GM20000 (cell line): ENCODE measurements at regions not wholly inside any gene's neighbourhood (a gene's known extent, or its start where the extent isn't known, plus 50 kb on each side); places are given as distances from the start of the nearest gene placed in this dataset.

ENCODE experiments used
- DNase-seq: peaks from one replicate; pipeline ENCODE4 v3.0.0; 2012; ENCODE audit warnings: low spot score
- CTCF ChIP-seq: IDR thresholded peaks from 2 replicates; pipeline ENCODE4 v1.5.1; 2012; ENCODE audit warnings: mild to moderate bottlenecking, control low read depth; ENCODE audit errors: extremely low read depth, missing control alignments

GRCh38 chr10:110432814-110433565 is 64.7 kb upstream of the DUSP5 start:
- TF ChIP-seq CTCF = no peak
- no peak for DNase-seq

GRCh38 chr10:110433740-110434139 is 64.0 kb upstream of the DUSP5 start:
- TF ChIP-seq CTCF = no peak
- DNase-seq = no peak

- TF ChIP-seq CTCF = no peak
- DNase-seq = no peak
These were observed 63.1 kb upstream of the DUSP5 start for GRCh38 chr10:110434489-110435096.

GRCh38 chr10:110436554-110437350 is 61.0 kb upstream of the DUSP5 start:
- no peak for DNase-seq
- no peak for TF ChIP-seq CTCF

GRCh38 chr10:110437351-110437605 is 60.4 kb upstream of the DUSP5 start:
- no peak for TF ChIP-seq CTCF
- DNase-seq = no peak

GRCh38 chr10:110437761-110438341 is 59.9 kb upstream of the DUSP5 start:
- no peak for DNase-seq
- TF ChIP-seq CTCF = no peak

GRCh38 chr10:110442746-110443145 is 55.0 kb upstream of the DUSP5 start:
- no peak for DNase-seq
- TF ChIP-seq CTCF = no peak
